B cell (primary cell): ENCODE measurements at regions not wholly inside any gene's neighbourhood (a gene's known extent, or its start where the extent isn't known, plus 50 kb on each side); places are given as distances from the start of the nearest gene placed in this dataset.

Experiments used
- ATAC-seq: fragments of 200-7000 bp; cut with Tn5 transposase; one replicate; pipeline ENCODE4 v1.10.0; 2021; ENCODE audit warnings: low read depth, mild to moderate bottlenecking, moderate number of reproducible peaks, moderate library complexity
- CTCF ChIA-PET: fragments of 350-600 bp; sonication (Branson Sonifier 250); formaldehyde crosslinking; loops from one replicate; lab custom pipeline; 2021; ENCODE audit warnings: antibody characterized with exemption, inconsistent platforms; lab: Charles Lee
- POLR2A ChIA-PET: fragments of 350-600 bp; sonication (Branson Sonifier 250); formaldehyde crosslinking; loops from one replicate; lab custom pipeline; 2021; ENCODE audit warnings: antibody characterized with exemption; lab: Charles Lee
- DNase-seq: peaks from one replicate; pipeline ENCODE4 v3.0.0; 2013
- H2AFZ ChIP-seq: 2 replicates; pipeline ENCODE4 v1.6.1; 2012; ENCODE audit warnings: mild to moderate bottlenecking, low read depth, low read length; ENCODE audit not compliant: insufficient read depth, poor library complexity, severe bottlenecking
- H3K27ac ChIP-seq, 2 donors: 1 replicate in 1 of 2; 2 replicates in 1 of 2; pipeline ENCODE4 v1.5.1; 2012 to 2013; ENCODE audit warnings: low read length in 2 of 2, mild to moderate bottlenecking in 2 of 2, moderate library complexity in 1 of 2
- H3K27me3 ChIP-seq, 4 experiments: fragments of 200-600 bp in 1 of 4; sonication (generic) in 1 of 4; replicated peaks in 1 of 4; 1 replicate in 2 of 4; 2 replicates in 2 of 4; pipeline versions ENCODE4 v1.6.1 to v1.7.0; 2013 to 2016; ENCODE audit warnings: low read length in 3 of 4, mild to moderate bottlenecking in 2 of 4, mixed read lengths in 1 of 4, moderate library complexity in 1 of 4; ENCODE audit not compliant: insufficient read depth in 4 of 4, control insufficient read depth in 3 of 4; ENCODE audit errors: control extremely low read depth in 1 of 4
- H3K36me3 ChIP-seq, 2 experiments: replicated peaks in 1 of 2; 1 replicate in 1 of 2; 2 replicates in 1 of 2; pipeline versions ENCODE4 v1.6.1 to v1.7.1; 2013; ENCODE audit warnings: low read length in 1 of 2; ENCODE audit not compliant: insufficient read depth in 2 of 2, control insufficient read depth in 1 of 2; ENCODE audit errors: control extremely low read depth in 1 of 2, extremely low read depth in 1 of 2
- H3K4me1 ChIP-seq, 2 donors: fragments of 200-600 bp in 1 of 2; sonication (generic) in 1 of 2; 1 replicate in 1 of 2; 2 replicates in 1 of 2; pipeline versions ENCODE4 v1.5.1 to v1.6.1; 2013 to 2017; ENCODE audit warnings: low read length in 2 of 2; ENCODE audit not compliant: control insufficient read depth in 2 of 2, insufficient read depth in 2 of 2
- H3K4me2 ChIP-seq: replicated peaks from 2 replicates; pipeline ENCODE3; 2012; ENCODE audit warnings: mild to moderate bottlenecking, low read depth, low read length; ENCODE audit not compliant: poor library complexity, severe bottlenecking
- H3K4me3 ChIP-seq, 5 experiments: fragments of 200-600 bp in 1 of 5; sonication (generic) in 1 of 5; 1 replicate in 3 of 5; 2 replicates in 2 of 5; pipeline versions ENCODE4 v1.5.1 to v1.7.0; 2011 to 2016; ENCODE audit warnings: low read length in 4 of 5, mild to moderate bottlenecking in 4 of 5, low read depth in 2 of 5, control low read depth in 1 of 5, moderate library complexity in 1 of 5; ENCODE audit not compliant: insufficient read depth in 1 of 5; ENCODE audit errors: control extremely low read depth in 1 of 5, extremely low read depth in 1 of 5
- H3K79me2 ChIP-seq: fragments of 200-600 bp; sonication (generic); one replicate; pipeline ENCODE4 v1.6.0; 2016; ENCODE audit warnings: low read length; ENCODE audit not compliant: control insufficient read depth, insufficient read depth
- H3K9ac ChIP-seq: fragments of 200-600 bp; sonication (generic); 2 replicates; pipeline ENCODE4 v1.6.1; 2017; ENCODE audit warnings: mild to moderate bottlenecking, low read length, moderate library complexity
- H3K9me3 ChIP-seq, 3 donors: one replicate each; pipeline versions ENCODE4 v1.6.1 to v1.7.1; 2013; ENCODE audit warnings: low read length in 2 of 3; ENCODE audit not compliant: control insufficient read depth in 2 of 3, insufficient read depth in 1 of 3; ENCODE audit errors: control extremely low read depth in 1 of 3
- H4K20me1 ChIP-seq: 2 replicates; pipeline ENCODE4 v1.6.0; 2012; ENCODE audit warnings: mild to moderate bottlenecking, low read length; ENCODE audit not compliant: insufficient read depth, control insufficient read depth, poor library complexity, severe bottlenecking
- H3K27ac Mint-ChIP-seq: one replicate; pipeline ENCODE4 v1.8.0; 2021; ENCODE audit warnings: mixed read lengths
- H3K27me3 Mint-ChIP-seq: one replicate; pipeline ENCODE4 v1.8.0; 2021; ENCODE audit warnings: mixed read lengths
- H3K4me1 Mint-ChIP-seq: one replicate; pipeline ENCODE4 v1.8.0; 2021; ENCODE audit warnings: mixed read lengths
- H3K4me3 Mint-ChIP-seq: one replicate; pipeline ENCODE4 v1.8.0; 2021; ENCODE audit warnings: mixed read lengths
- H3K9me3 Mint-ChIP-seq: one replicate; pipeline ENCODE4 v1.8.0; 2022; ENCODE audit warnings: mixed read lengths; ENCODE audit not compliant: insufficient read depth
- EZH2 ChIP-seq: IDR thresholded peaks from 2 replicates; pipeline ENCODE4 v1.6.1; 2012; ENCODE audit warnings: borderline replicate concordance, low read depth, mild to moderate bottlenecking, moderate library complexity, low read length; ENCODE audit not compliant: insufficient read depth, poor library complexity, severe bottlenecking
- WGBS: methylation state at CpG from one replicate; pipeline ENCODE4 v1.1.5; 2013; ENCODE audit warnings: missing lambda C conversion rate; ENCODE audit not compliant: insufficient coverage; 5-methylcytosine and 5-hydroxymethylcytosine counted together
- intact Hi-C: fragments of 100-400 bp; cut with micrococcal nuclease; formaldehyde crosslinking; loops from one replicate; pipeline ENCODE4 v1.10.0; 2022
- TF ChIP-seq, protein P1 (sequence below): fragments of 200-600 bp; IDR thresholded peaks from one replicate; pipeline ENCODE4 v1.8.0; 2022; ENCODE audit warnings: antibody characterized with exemption, mild to moderate bottlenecking

DNA sequence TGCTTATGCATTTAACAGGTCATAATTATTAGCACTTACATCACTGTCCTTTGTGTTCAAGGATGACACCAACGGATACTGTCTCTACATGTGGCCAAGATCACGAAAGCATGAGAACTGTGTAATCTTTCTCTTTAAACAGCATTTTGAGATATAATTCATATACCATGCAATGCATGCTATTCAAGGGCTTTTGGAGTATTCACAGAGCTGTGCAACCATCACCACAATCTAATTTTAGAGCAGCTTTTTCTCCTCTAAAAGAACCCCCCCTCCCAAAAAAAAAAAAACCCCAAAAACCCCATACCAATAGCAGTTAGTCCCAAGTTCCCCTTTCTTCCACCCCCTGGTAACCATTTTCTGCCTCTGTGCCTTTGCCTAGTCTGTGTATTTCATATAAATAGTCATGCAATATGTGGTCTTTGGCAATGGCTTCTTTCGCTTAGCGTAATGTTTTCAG lies 60.6 kb downstream of the SPRING1 start:
- H3K27me3 Mint-ChIP-seq, result no peaks in the 10 kb centered on the region
- H3K27ac ChIP-seq, result no peak overlapping the region
- H3K27ac Mint-ChIP-seq, result peak overlapping the region; percentile 12
- peak overlapping the region in 1 of 5 experiments; percentile 29 for H3K4me3 ChIP-seq
- H3K9me3 ChIP-seq, result no peaks in the 10 kb centered on the region
- no peaks in the 10 kb centered on the region for H4K20me1 ChIP-seq
- ChIA-PET POLR2A (interaction anchor here (0.6 kb wide), 2 partner anchors 46 to 119 kb away, joined by 3 read pairs; no protein-coding TSS in a partner anchor), CTCF (interaction anchor here (0.7 kb wide), 1 partner anchor 246 kb away, joined by 3 read pairs; no protein-coding TSS in a partner anchor)
- H3K4me2 ChIP-seq, result peak overlapping the region; percentile 57
- peak overlapping the region; percentile 57 for H3K4me3 Mint-ChIP-seq
- peaks cover 50% of the 10 kb centered on the region for H3K4me1 Mint-ChIP-seq
- H3K9ac ChIP-seq, result peak overlapping the region; percentile 7
- H2AFZ ChIP-seq, result peak overlapping the region; percentile 8
- DNase-seq (peak; percentile 58), ATAC-seq (peak; percentile 78)
- H3K79me2 ChIP-seq, result no peaks in the 10 kb centered on the region
- WGBS, result no CpG with 5 or more reads among the region's 4 CpGs
- H3K4me1 ChIP-seq, result peaks cover 34 to 36% of the 10 kb centered on the region in 2 donors
- intact Hi-C loops, result no loop called here
- no peaks in the 10 kb centered on the region for H3K9me3 Mint-ChIP-seq
- TF ChIP-seq, protein P1, sequence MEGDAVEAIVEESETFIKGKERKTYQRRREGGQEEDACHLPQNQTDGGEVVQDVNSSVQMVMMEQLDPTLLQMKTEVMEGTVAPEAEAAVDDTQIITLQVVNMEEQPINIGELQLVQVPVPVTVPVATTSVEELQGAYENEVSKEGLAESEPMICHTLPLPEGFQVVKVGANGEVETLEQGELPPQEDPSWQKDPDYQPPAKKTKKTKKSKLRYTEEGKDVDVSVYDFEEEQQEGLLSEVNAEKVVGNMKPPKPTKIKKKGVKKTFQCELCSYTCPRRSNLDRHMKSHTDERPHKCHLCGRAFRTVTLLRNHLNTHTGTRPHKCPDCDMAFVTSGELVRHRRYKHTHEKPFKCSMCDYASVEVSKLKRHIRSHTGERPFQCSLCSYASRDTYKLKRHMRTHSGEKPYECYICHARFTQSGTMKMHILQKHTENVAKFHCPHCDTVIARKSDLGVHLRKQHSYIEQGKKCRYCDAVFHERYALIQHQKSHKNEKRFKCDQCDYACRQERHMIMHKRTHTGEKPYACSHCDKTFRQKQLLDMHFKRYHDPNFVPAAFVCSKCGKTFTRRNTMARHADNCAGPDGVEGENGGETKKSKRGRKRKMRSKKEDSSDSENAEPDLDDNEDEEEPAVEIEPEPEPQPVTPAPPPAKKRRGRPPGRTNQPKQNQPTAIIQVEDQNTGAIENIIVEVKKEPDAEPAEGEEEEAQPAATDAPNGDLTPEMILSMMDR, result no peak
- no peak for TF ChIP-seq EZH2
- H3K27me3 ChIP-seq, result no peaks in the 10 kb centered on the region
- no peaks in the 10 kb centered on the region for H3K36me3 ChIP-seq

DNA sequence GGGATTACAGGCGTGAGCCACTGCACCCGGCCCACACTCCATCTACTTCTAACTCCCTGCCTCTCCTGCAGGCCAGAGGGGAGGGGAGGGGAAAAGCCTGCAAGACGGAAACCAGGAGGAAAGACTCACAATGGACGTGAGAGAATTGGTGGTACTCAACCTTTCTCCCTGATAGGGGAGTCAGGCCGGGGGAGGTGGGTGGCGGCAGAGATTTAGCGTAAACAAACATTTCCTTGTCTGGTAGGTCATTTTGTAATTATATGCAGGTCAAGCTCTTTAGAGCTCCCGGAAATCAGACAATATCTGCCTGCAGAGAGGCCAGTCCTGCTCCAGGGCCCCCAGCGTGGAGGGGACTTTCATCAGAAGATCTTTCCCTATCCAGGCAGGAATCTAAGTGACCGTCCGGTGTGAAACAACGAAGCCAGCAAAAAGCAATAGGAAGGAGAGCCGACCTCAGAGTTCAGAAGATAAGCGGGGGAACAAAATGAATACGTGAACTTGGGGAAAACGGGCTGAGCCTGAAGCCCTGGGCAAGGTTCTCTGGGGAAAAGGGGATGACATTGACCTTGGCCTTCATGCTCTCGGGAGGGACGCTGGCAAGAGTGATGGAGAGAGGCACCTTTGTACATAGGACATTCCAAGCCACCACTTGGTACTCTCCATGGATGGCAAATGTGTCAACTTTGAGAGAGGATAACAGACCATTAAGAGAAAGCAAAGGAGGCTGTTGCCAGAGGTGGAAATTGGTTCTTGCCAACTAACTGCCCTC lies 62.3 kb downstream of the SPRING1 start:
- H3K4me3 ChIP-seq, result no peak overlapping the region
- Mint-ChIP-seq H3K4me3 (no peak overlapping the region), H3K27ac (no peak overlapping the region), H3K27me3 (no peaks in the 10 kb centered on the region), H3K4me1 (peaks cover 62% of the 10 kb centered on the region), H3K9me3 (no peaks in the 10 kb centered on the region)
- no peaks in the 10 kb centered on the region for H4K20me1 ChIP-seq
- H2AFZ ChIP-seq, result no peak overlapping the region
- no peaks in the 10 kb centered on the region for H3K36me3 ChIP-seq
- WGBS, result 98% methylated on average over 16 of the region's 18 CpGs
- DNase-seq (no peak), ATAC-seq (no peak)
- H3K27ac ChIP-seq, result no peak overlapping the region
- CTCF ChIA-PET, result no interaction called here
- POLR2A ChIA-PET, result interaction anchor here (0.7 kb wide), 1 partner anchor 142 kb away, joined by 3 read pairs; no protein-coding TSS in a partner anchor
- no peaks in the 10 kb centered on the region for H3K79me2 ChIP-seq
- intact Hi-C loops, result no loop called here
- TF ChIP-seq EZH2, result no peak
- TF ChIP-seq, protein P1, result no peak
- peaks cover 0 to 2% (median 0%) of the 10 kb centered on the region in 3 donors for H3K9me3 ChIP-seq
- peaks cover 35 to 36% of the 10 kb centered on the region in 2 donors for H3K4me1 ChIP-seq
- no peak overlapping the region for H3K4me2 ChIP-seq
- H3K27me3 ChIP-seq, result no peaks in the 10 kb centered on the region
- no peak overlapping the region for H3K9ac ChIP-seq
